Activated CD4-positive, alpha-beta memory T cell treated with anti-CD3 and anti-CD28 coated beads for 36 hours (primary cell): ENCODE measurements at regions not wholly inside any gene's neighbourhood (a gene's known extent, or its start where the extent isn't known, plus 50 kb on each side); places are given as distances from the start of the nearest gene placed in this dataset.

Experiments
- CTCF ChIA-PET: fragments of 350-600 bp; sonication (Branson Sonifier 250); formaldehyde crosslinking; loops from one replicate; lab custom pipeline; 2021; ENCODE audit warnings: antibody characterized with exemption, inconsistent platforms; lab: Charles Lee
- POLR2A ChIA-PET: fragments of 350-600 bp; sonication (Branson Sonifier 250); formaldehyde crosslinking; loops from one replicate; lab custom pipeline; 2021; ENCODE audit warnings: antibody characterized with exemption; lab: Charles Lee
- DNase-seq: peaks from one replicate; pipeline ENCODE4 v3.0.0-alpha.2; 2020
- H3K27ac Mint-ChIP-seq: one replicate; pipeline ENCODE4 v1.8.0; 2021; ENCODE audit warnings: mixed read lengths
- H3K27me3 Mint-ChIP-seq: one replicate; pipeline ENCODE4 v1.8.0; 2021; ENCODE audit warnings: mixed read lengths
- H3K36me3 Mint-ChIP-seq: one replicate; pipeline ENCODE4 v1.8.0; 2021; ENCODE audit warnings: mixed read lengths
- H3K4me1 Mint-ChIP-seq: one replicate; pipeline ENCODE4 v1.8.0; 2021; ENCODE audit warnings: low read depth, mixed read lengths
- H3K4me3 Mint-ChIP-seq: one replicate; pipeline ENCODE4 v1.8.0; 2021; ENCODE audit warnings: mild to moderate bottlenecking, mixed read lengths
- H3K9me3 Mint-ChIP-seq: one replicate; pipeline ENCODE4 v1.8.0; 2021; ENCODE audit warnings: mixed read lengths
- intact Hi-C: fragments of 100-400 bp; cut with micrococcal nuclease; formaldehyde crosslinking; loops from one replicate; pipeline ENCODE4 v1.15.1; 2023

DNA sequence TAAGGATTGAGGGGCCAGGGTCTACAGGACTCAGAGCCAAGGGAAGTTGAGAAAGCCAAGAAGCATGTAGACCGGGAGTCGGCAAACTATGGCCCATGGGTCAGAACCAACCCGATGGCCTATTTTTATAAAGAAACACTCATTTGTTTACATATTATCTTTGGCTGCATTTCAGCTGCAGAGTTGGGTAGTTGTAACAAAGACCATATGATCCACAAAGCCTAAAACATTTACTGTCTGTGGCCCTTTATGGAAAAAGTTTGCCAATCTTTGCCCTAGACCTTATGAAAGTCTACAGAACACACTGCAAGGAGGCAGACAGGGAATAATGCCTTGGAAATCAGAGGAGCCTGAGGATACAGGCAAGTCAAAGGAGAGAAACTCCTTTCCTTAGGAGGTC is 63.2 kb upstream of the MNS1 start:
- Mint-ChIP-seq H3K4me3 (no peak overlapping the region), H3K36me3 (no peaks in the 10 kb centered on the region), H3K9me3 (no peaks in the 10 kb centered on the region), H3K27me3 (peaks cover 2% of the 10 kb centered on the region), H3K4me1 (no peaks in the 10 kb centered on the region), H3K27ac (no peak overlapping the region)
- intact Hi-C loops = no loop called here
- POLR2A ChIA-PET = no interaction called here
- no peak for DNase-seq
- CTCF ChIA-PET = no interaction called here

DNA sequence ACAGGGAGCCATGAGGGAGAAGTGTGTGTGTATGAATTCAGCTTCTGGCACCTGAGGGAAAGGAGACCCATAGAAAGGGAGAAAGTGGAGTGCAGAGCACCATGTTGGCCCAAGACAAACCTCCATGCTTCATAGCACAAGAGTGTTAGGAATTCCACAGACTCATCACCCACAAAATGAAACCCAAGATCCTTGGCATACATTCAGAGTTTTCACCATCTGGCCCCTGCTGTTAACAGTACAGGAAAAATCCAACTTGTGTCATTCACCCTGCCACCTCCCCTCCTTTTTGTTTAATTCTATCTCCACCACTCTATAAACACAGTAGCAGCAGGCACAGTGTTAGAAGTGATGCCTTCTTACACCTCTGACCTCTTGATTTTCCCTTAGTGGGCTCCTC is 60.0 kb upstream of the MNS1 start:
- peaks cover 6% of the 10 kb centered on the region for H3K27me3 Mint-ChIP-seq
- ChIA-PET CTCF (no interaction called here), POLR2A (no interaction called here)
- no peak for DNase-seq
- intact Hi-C loops = no loop called here
- no peaks in the 10 kb centered on the region for H3K36me3 Mint-ChIP-seq
- no peak overlapping the region for H3K4me3 Mint-ChIP-seq
- no peaks in the 10 kb centered on the region for H3K4me1 Mint-ChIP-seq
- H3K9me3 Mint-ChIP-seq = peaks cover 2% of the 10 kb centered on the region
- no peak overlapping the region for H3K27ac Mint-ChIP-seq

DNA sequence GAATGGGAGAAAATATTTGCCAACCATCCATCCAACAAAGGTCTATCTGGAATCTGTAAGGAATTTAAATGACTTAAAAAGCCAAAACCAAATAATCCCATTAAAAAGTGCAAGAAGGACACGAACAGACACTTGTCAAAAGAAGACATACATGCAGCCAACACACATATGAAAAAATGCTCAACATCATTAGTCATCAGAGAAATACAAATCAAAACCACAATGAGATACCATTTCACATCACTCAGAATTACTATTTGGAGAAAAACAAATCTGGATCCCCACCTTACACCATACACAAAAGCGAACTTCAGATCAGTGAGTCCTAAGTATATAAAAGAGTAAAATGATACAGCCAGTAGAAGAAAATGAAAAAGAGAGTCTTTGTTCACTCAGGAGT is 58.6 kb upstream of the MNS1 start:
- no peak overlapping the region for H3K4me3 Mint-ChIP-seq
- H3K27me3 Mint-ChIP-seq = peaks cover 10% of the 10 kb centered on the region
- H3K27ac Mint-ChIP-seq = no peak overlapping the region
- ChIA-PET POLR2A (no interaction called here), CTCF (no interaction called here)
- intact Hi-C loops = no loop called here
- peaks cover 4% of the 10 kb centered on the region for H3K36me3 Mint-ChIP-seq
- H3K4me1 Mint-ChIP-seq = no peaks in the 10 kb centered on the region
- DNase-seq = no peak
- H3K9me3 Mint-ChIP-seq = peaks cover 5% of the 10 kb centered on the region

DNA sequence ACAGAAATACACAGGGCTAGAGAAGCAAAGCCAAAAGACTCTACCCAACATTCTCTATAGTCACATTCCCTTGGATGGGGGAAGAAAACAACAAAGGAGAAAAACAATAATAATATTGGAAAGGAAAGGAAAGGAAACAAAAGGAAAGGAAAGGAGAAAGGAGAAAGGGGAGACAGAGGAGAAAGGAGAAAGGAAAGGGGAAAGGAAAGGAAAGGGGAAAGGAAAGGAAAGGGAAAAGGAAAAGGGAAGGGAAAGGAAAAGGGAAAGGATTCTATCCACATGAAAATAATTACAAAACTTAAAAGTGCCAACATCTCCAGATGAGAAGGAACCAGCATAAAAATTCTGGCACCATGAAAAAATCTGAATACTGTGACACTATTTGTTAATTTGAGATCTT is 54.1 kb upstream of the MNS1 start:
- Mint-ChIP-seq H3K36me3 (peaks cover 15% of the 10 kb centered on the region), H3K27me3 (peaks cover 26% of the 10 kb centered on the region), H3K4me3 (no peak overlapping the region), H3K4me1 (no peaks in the 10 kb centered on the region), H3K27ac (no peak overlapping the region), H3K9me3 (peaks cover 18% of the 10 kb centered on the region)
- ChIA-PET POLR2A (no interaction called here), CTCF (interaction anchor here (0.7 kb wide), 1 partner anchor 697 kb away, joined by 3 read pairs; no protein-coding TSS in a partner anchor)
- intact Hi-C loops = no loop called here
- no peak for DNase-seq
